ENCODE measurements at regions not wholly inside any gene's neighbourhood (a gene's known extent, or its start where the extent isn't known, plus 50 kb on each side); places are given as distances from the start of the nearest gene placed in this dataset.

- ChIA-PET CTCF (no interaction called here), POLR2A (no interaction called here)
- H3K36me3 ChIP-seq (ENCODE audit: insufficient read depth, low read length): no peaks in the 10 kb centered on the region
- peaks cover 0 to 10% (median 7%) of the 10 kb centered on the region in 5 donors for H3K9me3 Mint-ChIP-seq
- no peaks in the 10 kb centered on the region for H3K4me1 Mint-ChIP-seq
- no peaks in the 10 kb centered on the region for H3K4me1 ChIP-seq (ENCODE audit: insufficient read depth, low read length)
- H3K36me3 Mint-ChIP-seq: no peaks in the 10 kb centered on the region
- H3K4me3 Mint-ChIP-seq: no peak overlapping the region
- H3K4me3 ChIP-seq (ENCODE audit: low read length): no peak overlapping the region
- H3K27ac Mint-ChIP-seq: no peak overlapping the region
- DNase-seq: no peak
- H3K27me3 ChIP-seq (ENCODE audit: insufficient read depth, low read length, poor library complexity, severe bottlenecking): no peaks in the 10 kb centered on the region
- H3K9me3 ChIP-seq (ENCODE audit: low read length): no peaks in the 10 kb centered on the region
- no peak overlapping the region for H3K27ac ChIP-seq (ENCODE audit: low read depth, low read length)
- H3K27me3 Mint-ChIP-seq: peaks cover 0 to 1% of the 10 kb centered on the region in 2 donors
These were observed 119.4 kb downstream of the HAO1 start for GRCh38 chr20:7820897-7821296.

DNA sequence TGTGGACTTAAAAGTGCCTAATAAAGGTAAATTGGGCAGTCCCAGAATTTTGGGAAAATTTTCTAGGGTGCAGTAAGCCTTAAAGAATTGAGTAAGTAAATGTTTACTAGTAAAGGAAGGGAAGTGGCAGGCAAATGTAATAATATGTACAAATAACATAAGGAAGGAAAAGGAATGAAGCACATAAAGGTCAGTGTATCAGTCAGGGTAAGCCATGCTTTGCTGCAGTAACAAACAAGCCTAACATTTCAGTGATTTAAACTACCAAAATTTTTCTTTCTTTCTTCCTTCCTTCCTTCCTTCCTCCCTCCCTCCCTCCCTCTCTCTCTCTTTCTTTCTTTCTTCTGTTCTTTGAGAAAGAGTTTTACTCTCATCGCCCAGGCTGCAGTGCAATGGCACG is 117.5 kb downstream of the HAO1 start:
- no peak for DNase-seq
- Histone ChIP-seq H3K9me3 (ENCODE audit: low read length) (no peaks in the 10 kb centered on the region), H3K27ac (ENCODE audit: low read depth, low read length) (no peak overlapping the region), H3K36me3 (ENCODE audit: insufficient read depth, low read length) (no peaks in the 10 kb centered on the region), H3K4me1 (ENCODE audit: insufficient read depth, low read length) (no peaks in the 10 kb centered on the region), H3K27me3 (ENCODE audit: insufficient read depth, low read length, poor library complexity, severe bottlenecking) (no peaks in the 10 kb centered on the region), H3K4me3 (ENCODE audit: low read length) (no peak overlapping the region)
- Mint-ChIP-seq H3K36me3 (no peaks in the 10 kb centered on the region), H3K27me3 (peaks cover 0 to 1% of the 10 kb centered on the region in 2 donors), H3K4me3 (no peak overlapping the region), H3K27ac (no peak overlapping the region), H3K9me3 (peaks cover 0 to 10% (median 7%) of the 10 kb centered on the region in 5 donors), H3K4me1 (no peaks in the 10 kb centered on the region)
- ChIA-PET POLR2A (no interaction called here), CTCF (no interaction called here)

- no peak overlapping the region for H3K27ac ChIP-seq (ENCODE audit: low read depth, low read length)
- ChIA-PET CTCF (no interaction called here), POLR2A (no interaction called here)
- peak overlapping the region in 1 of 8 donors; percentile 29 for H3K27ac Mint-ChIP-seq
- no peak overlapping the region for H3K4me3 ChIP-seq (ENCODE audit: low read length)
- no peaks in the 10 kb centered on the region for H3K9me3 ChIP-seq (ENCODE audit: low read length)
- DNase-seq: no peak
- H3K4me1 Mint-ChIP-seq: no peaks in the 10 kb centered on the region
- H3K36me3 Mint-ChIP-seq: no peaks in the 10 kb centered on the region
- no peaks in the 10 kb centered on the region for H3K4me1 ChIP-seq (ENCODE audit: insufficient read depth, low read length)
- H3K4me3 Mint-ChIP-seq: no peak overlapping the region
- H3K36me3 ChIP-seq (ENCODE audit: insufficient read depth, low read length): no peaks in the 10 kb centered on the region
- no peaks in the 10 kb centered on the region for H3K27me3 ChIP-seq (ENCODE audit: insufficient read depth, low read length, poor library complexity, severe bottlenecking)
- peaks cover 0 to 6% (median 2%) of the 10 kb centered on the region in 5 donors for H3K9me3 Mint-ChIP-seq
- no peaks in the 10 kb centered on the region for H3K27me3 Mint-ChIP-seq
These were observed 111.8 kb downstream of the HAO1 start for GRCh38 chr20:7828437-7828836.

GRCh38 chr20:7829031-7829430 is 111.2 kb downstream of the HAO1 start:
- H3K27me3 ChIP-seq (ENCODE audit: insufficient read depth, low read length, poor library complexity, severe bottlenecking): no peaks in the 10 kb centered on the region
- H3K27me3 Mint-ChIP-seq: no peaks in the 10 kb centered on the region
- POLR2A ChIA-PET: no interaction called here

DNA sequence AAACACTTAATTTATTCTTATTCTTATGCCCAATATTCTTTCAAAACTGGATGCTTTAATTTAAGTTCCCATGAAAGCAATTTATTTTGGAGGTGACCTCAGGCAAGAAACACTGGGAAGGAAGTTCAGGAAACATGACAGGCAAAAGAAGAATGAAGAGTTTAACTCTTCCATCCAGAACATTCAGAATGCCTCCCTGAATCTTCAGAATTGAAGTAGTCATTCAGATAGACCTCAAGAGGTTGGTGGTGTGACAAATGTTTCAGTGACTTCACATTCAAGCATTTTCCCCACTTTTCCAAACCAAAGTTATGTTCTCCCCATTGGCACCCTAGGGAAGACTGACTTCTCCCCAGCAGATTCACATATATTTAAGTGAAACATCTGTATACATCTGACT is 110.5 kb downstream of the HAO1 start:
- Mint-ChIP-seq H3K27ac (no peak overlapping the region), H3K4me1 (no peaks in the 10 kb centered on the region), H3K27me3 (no peaks in the 10 kb centered on the region), H3K36me3 (no peaks in the 10 kb centered on the region), H3K9me3 (peaks cover 0 to 9% (median 3%) of the 10 kb centered on the region in 5 donors), H3K4me3 (no peak overlapping the region)
- DNase-seq: no peak
- H3K4me3 ChIP-seq (ENCODE audit: low read length): no peak overlapping the region
- H3K27ac ChIP-seq (ENCODE audit: low read depth, low read length): no peak overlapping the region
- no peaks in the 10 kb centered on the region for H3K36me3 ChIP-seq (ENCODE audit: insufficient read depth, low read length)
- H3K27me3 ChIP-seq (ENCODE audit: insufficient read depth, low read length, poor library complexity, severe bottlenecking): no peaks in the 10 kb centered on the region
- POLR2A ChIA-PET: no interaction called here
- H3K9me3 ChIP-seq (ENCODE audit: low read length): no peaks in the 10 kb centered on the region
- H3K4me1 ChIP-seq (ENCODE audit: insufficient read depth, low read length): no peaks in the 10 kb centered on the region
- CTCF ChIA-PET: no interaction called here

More at GRCh38 chr20:7829031-7829430, 111.2 kb downstream of the HAO1 start:
- no peaks in the 10 kb centered on the region for H3K36me3 Mint-ChIP-seq
- Histone ChIP-seq H3K9me3 (ENCODE audit: low read length) (no peaks in the 10 kb centered on the region), H3K36me3 (ENCODE audit: insufficient read depth, low read length) (no peaks in the 10 kb centered on the region), H3K27ac (ENCODE audit: low read depth, low read length) (no peak overlapping the region), H3K4me3 (ENCODE audit: low read length) (no peak overlapping the region), H3K4me1 (ENCODE audit: insufficient read depth, low read length) (no peaks in the 10 kb centered on the region)
- CTCF ChIA-PET: no interaction called here
- peaks cover 0 to 8% (median under 1%) of the 10 kb centered on the region in 5 donors for H3K9me3 Mint-ChIP-seq
- H3K4me1 Mint-ChIP-seq: no peaks in the 10 kb centered on the region
- no peak for DNase-seq
- H3K27ac Mint-ChIP-seq: no peak overlapping the region
- no peak overlapping the region for H3K4me3 Mint-ChIP-seq
